ENCODE measurements at regions not wholly inside any gene's neighbourhood (a gene's known extent, or its start where the extent isn't known, plus 50 kb on each side); places are given as distances from the start of the nearest gene placed in this dataset.
"Not testable (repeated sequence)": the region's sequence is repeated elsewhere in the genome, so short reads cannot be mapped to it uniquely, and the experiment has no call there.

- DNase-seq: no peak
Measured at GRCh38 chr1:221029981-221030649, 150.9 kb downstream of the HLX start.

GRCh38 chr1:221030990-221031389, 151.7 kb downstream of the HLX start:
- no peak for DNase-seq

DNA sequence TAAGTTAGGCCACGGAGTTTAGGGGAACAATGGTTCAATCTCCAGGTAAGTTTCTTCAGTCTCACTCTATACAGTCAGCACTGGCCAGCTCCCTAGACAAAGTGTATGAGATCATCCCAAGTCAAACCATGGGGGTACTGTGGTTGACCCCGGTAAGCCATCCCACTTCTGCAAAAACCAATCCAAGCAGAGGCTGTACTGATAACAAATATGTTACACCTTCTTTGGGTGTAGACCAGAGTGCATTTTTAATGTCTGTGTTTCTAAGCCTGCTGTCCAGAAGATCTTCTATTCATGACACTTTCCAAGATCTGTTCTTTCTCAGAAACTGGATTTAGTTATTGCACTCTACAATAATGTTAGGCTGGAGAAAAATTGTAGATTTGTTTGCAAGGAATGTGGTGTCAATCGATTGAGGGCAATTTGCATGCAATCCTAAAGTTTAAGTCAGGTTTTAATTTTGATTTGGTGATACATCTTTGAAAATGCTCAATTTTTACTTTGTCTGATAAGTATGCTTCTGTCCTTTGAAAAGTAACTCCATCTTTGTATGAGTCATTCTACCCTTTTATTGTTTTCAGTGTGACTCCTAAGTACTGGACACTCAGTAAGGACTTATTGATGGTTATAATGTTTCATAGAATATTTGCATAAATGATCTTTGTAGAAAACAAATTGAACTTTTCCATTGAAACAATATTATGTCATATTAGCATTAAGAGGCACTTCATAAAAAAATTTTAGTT, 152.4 kb downstream of the HLX start:
- DNase-seq: no peak

DNA sequence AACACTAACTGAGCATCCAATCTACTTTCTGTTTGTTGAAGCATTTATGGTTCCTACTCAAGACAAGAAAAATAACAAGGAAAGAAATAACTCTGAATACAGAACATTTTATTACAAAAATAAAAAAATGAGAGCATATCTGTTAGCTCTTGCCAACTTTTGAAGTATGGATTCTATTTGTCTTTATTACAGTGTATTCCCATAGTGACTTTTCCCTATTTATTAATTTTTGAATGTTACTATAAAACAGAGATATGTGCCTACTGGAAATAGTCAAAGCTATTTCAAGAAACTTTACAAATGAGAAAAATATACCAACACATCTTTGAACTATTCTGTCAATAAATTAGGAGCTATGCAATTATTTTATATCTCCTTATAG, 153.0 kb downstream of the HLX start:
- no peak for DNase-seq

GRCh38 chr1:221032637-221033280, 153.5 kb downstream of the HLX start:
- DNase-seq: no peak

- DNase-seq: peak; percentile 46 to 61 (median 56)
Measured at GRCh38 chr1:221035662-221036153, 156.5 kb downstream of the HLX start.

DNA sequence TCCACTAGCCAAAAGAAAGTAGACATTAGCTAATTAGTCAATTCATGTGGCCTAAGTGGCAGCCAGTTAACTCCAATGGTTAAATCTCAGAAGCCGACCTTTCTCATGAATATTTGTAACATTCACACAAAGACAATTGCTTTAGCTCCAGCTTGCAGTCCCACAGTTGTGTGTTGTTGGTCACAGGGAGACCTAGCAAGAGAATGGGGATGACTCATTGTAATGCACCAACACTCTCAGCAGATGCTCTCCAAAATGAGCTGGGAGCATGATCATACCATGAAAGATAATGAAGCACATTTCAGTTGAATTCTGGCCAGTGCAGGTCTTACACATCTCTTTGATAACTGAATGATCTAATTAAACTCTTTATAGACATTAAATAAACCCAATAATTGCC, 160.4 kb downstream of the HLX start:
- DNase-seq: peak in 2 of 3 donors; percentile 31 to 38

DNA sequence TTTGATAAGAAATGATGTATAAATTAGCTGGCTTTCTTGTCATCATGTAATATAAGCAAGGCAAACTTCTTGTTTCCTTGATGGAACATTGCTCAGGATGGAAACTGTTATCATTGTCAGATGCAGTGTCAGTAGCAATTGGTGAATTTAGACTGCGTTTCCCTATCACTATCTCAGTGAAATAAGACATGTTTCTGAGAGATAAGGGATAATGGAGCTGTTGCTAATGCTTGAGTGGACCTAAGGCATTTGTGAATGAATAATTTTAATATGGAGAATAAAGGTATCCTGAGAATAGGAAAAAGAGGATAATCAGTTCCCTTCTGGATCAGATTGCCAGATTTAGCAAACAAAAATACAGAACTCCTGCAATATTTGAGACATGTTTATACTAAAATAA, 160.9 kb downstream of the HLX start:
- no peak for DNase-seq

- no peak for DNase-seq
Measured at GRCh38 chr1:221040691-221041285, 161.5 kb downstream of the HLX start.

DNA sequence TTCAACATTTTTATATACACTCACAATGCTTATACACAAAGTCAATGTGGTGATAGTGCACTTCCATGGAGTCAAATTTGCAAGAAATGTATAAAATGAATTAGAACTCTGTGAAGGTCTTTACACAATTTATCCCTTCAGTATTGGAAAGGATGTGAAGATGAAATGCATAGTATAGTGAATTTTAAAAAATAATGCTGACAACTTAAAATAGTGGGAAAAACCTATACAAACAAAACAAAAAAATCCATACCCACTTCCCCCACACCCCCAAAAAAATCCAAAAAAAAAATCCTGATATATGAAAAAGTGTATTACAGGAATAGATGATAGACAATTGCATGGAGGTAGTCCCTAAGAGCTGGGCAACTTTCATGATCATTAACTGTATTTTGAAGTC, 165.3 kb downstream of the HLX start:
- no peak for DNase-seq

- no peak for DNase-seq
Measured at GRCh38 chr1:221045151-221045550, 165.9 kb downstream of the HLX start.

- peak; percentile 70 to 89 (median 80) for DNase-seq
Measured at GRCh38 chr1:221045842-221046831, 166.9 kb downstream of the HLX start.

GRCh38 chr1:221051391-221051790, 172.1 kb downstream of the HLX start:
- not testable (repeated sequence) for DNase-seq

GRCh38 chr1:221053889-221054288, 174.6 kb downstream of the HLX start:
- no peak for DNase-seq

- DNase-seq: no peak
Measured at GRCh38 chr1:221059506-221059905, 180.3 kb downstream of the HLX start.

GRCh38 chr1:221063651-221064050, 184.4 kb downstream of the HLX start:
- DNase-seq: no peak

DNA sequence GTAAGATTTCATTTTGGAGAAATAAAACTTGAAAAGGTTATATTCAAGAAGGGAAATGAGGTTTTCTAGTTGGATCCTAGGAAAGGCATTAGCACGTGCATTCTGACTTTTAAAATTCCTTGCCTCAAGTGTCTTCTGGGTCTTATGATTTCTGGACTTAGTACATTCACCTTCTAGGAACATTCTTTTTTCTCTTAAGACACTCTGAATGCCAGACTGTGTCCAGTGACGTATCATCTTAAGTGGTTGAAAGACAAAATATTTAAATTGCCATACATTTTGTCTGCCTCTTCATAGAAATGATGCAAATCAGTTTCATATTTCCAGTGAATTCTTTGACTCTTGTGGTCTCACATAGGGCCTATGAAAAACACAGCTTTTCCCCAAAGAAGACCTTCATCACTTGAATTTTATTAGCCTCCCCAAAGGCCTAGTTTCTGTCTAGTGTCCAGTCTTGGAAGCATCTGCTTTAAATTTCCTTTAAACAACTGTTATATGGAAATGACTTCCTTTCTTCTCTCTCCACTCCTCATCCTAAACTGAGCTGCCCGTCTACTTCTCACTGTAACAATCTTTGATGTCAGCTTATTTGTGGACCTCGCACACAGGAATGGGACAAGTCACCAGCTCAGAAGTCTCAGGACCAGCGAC, 187.2 kb downstream of the HLX start:
- no peak for DNase-seq

DNA sequence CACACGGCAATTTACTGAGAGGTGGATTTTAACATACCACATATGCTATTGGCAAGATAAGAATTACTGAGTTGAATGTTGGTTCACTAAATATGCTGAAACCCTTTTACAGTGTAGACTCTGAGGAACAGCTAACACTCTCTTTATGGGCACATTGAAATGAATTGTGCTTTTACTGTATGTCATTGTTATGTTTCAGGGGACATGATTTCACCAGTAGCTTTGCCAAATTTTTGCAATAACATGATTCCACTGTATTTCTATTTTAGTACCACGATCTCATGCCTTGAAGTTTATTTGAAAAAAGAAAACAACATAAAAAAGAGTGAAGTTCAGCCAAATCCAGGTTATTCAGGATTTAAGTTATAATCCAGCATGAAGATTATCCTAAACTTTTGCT, 188.5 kb downstream of the HLX start:
- no peak for DNase-seq

GRCh38 chr1:221069178-221069903, 190.1 kb downstream of the HLX start:
- DNase-seq: peak; percentile 62 to 97 (median 86)

GRCh38 chr1:221069986-221070385, 190.7 kb downstream of the HLX start:
- peak in 1 of 3 donors; percentile 43 for DNase-seq

GRCh38 chr1:221071777-221072176, 192.5 kb downstream of the HLX start:
- DNase-seq: peak in 2 of 3 donors; percentile 61 to 71

All from suppressor macrophage treated with lipopolysaccharide for 1 hour (primary cell).